ENCODE measurements at regions not wholly inside any gene's neighbourhood (a gene's known extent, or its start where the extent isn't known, plus 50 kb on each side); places are given as distances from the start of the nearest gene placed in this dataset.
"Not testable (repeated sequence)": the region's sequence is repeated elsewhere in the genome, so short reads cannot be mapped to it uniquely, and the experiment has no call there.

- no peak overlapping the region for H3K4me3 ChIP-seq (ENCODE audit: low read depth, low read length)
These were observed 1053.6 kb upstream of the SLC39A10 start for GRCh38 chr2:194603429-194603828.

GRCh38 chr2:194602750-194603149 is 1054.3 kb upstream of the SLC39A10 start:
- H3K4me3 ChIP-seq (ENCODE audit: low read depth, low read length): no peak overlapping the region

- H3K4me3 ChIP-seq (ENCODE audit: low read depth, low read length): no peak overlapping the region
These were observed 1065.8 kb upstream of the SLC39A10 start for GRCh38 chr2:194591192-194591591.

- H3K4me3 ChIP-seq (ENCODE audit: low read depth, low read length): no peak overlapping the region
These were observed 1069.2 kb upstream of the SLC39A10 start for GRCh38 chr2:194587739-194588270.

- H3K4me3 ChIP-seq (ENCODE audit: low read depth, low read length): no peak overlapping the region
These were observed 1089.4 kb upstream of the SLC39A10 start for GRCh38 chr2:194567661-194568017.

GRCh38 chr2:194566907-194567660 is 1089.9 kb upstream of the SLC39A10 start:
- no peak overlapping the region for H3K4me3 ChIP-seq (ENCODE audit: low read depth, low read length)

- no peak overlapping the region for H3K4me3 ChIP-seq (ENCODE audit: low read depth, low read length)
These were observed 1092.6 kb upstream of the SLC39A10 start for GRCh38 chr2:194564422-194564821.

GRCh38 chr2:194562329-194562728 is 1094.7 kb upstream of the SLC39A10 start:
- H3K4me3 ChIP-seq (ENCODE audit: low read depth, low read length): no peak overlapping the region

- no peak overlapping the region for H3K4me3 ChIP-seq (ENCODE audit: low read depth, low read length)
These were observed 1097.1 kb upstream of the SLC39A10 start for GRCh38 chr2:194559964-194560363.

GRCh38 chr2:194559523-194559922 is 1097.5 kb upstream of the SLC39A10 start:
- no peak overlapping the region for H3K4me3 ChIP-seq (ENCODE audit: low read depth, low read length)

GRCh38 chr2:194557993-194558392 is 1099.0 kb upstream of the SLC39A10 start:
- no peak overlapping the region for H3K4me3 ChIP-seq (ENCODE audit: low read depth, low read length)

- no peak overlapping the region for H3K4me3 ChIP-seq (ENCODE audit: low read depth, low read length)
These were observed 1100.4 kb upstream of the SLC39A10 start for GRCh38 chr2:194556629-194557028.

- no peak overlapping the region for H3K4me3 ChIP-seq (ENCODE audit: low read depth, low read length)
These were observed 1103.0 kb upstream of the SLC39A10 start for GRCh38 chr2:194553980-194554379.

GRCh38 chr2:194550702-194551101 is 1106.3 kb upstream of the SLC39A10 start:
- H3K4me3 ChIP-seq (ENCODE audit: low read depth, low read length): no peak overlapping the region

- no peak overlapping the region for H3K4me3 ChIP-seq (ENCODE audit: low read depth, low read length)
These were observed 1107.6 kb upstream of the SLC39A10 start for GRCh38 chr2:194549387-194549786.

GRCh38 chr2:194545978-194546377 is 1111.0 kb upstream of the SLC39A10 start:
- H3K4me3 ChIP-seq (ENCODE audit: low read depth, low read length): no peak overlapping the region

- no peak overlapping the region for H3K4me3 ChIP-seq (ENCODE audit: low read depth, low read length)
These were observed 1117.6 kb upstream of the SLC39A10 start for GRCh38 chr2:194539425-194539824.

GRCh38 chr2:194526121-194526520 is 1130.9 kb upstream of the SLC39A10 start:
- H3K4me3 ChIP-seq (ENCODE audit: low read depth, low read length): no peak overlapping the region

GRCh38 chr2:194514281-194514680 is 1142.7 kb upstream of the SLC39A10 start:
- no peak overlapping the region for H3K4me3 ChIP-seq (ENCODE audit: low read depth, low read length)

- not testable (repeated sequence) for H3K4me3 ChIP-seq (ENCODE audit: low read depth, low read length)
These were observed 1146.0 kb upstream of the SLC39A10 start for GRCh38 chr2:194511070-194511469.

- H3K4me3 ChIP-seq (ENCODE audit: low read depth, low read length): not testable (repeated sequence)
These were observed 1152.2 kb upstream of the SLC39A10 start for GRCh38 chr2:194504876-194505275.

GRCh38 chr2:194495046-194495445 is 1162.0 kb upstream of the SLC39A10 start:
- H3K4me3 ChIP-seq (ENCODE audit: low read depth, low read length): no peak overlapping the region

GRCh38 chr2:194494401-194494800 is 1162.6 kb upstream of the SLC39A10 start:
- H3K4me3 ChIP-seq (ENCODE audit: low read depth, low read length): no peak overlapping the region
